ENCODE measurements at regions not wholly inside any gene's neighbourhood (a gene's known extent, or its start where the extent isn't known, plus 50 kb on each side); places are given as distances from the start of the nearest gene placed in this dataset.

- no peaks in the 10 kb centered on the region for H3K9me3 Mint-ChIP-seq
- Histone ChIP-seq H3K9ac (ENCODE audit: extremely low read depth, low read length, poor library complexity, severe bottlenecking) (no peak overlapping the region), H3K27me3 (ENCODE audit: control insufficient read depth, insufficient read depth, low read length, poor library complexity, severe bottlenecking) (no peaks in the 10 kb centered on the region), H3K4me3 (ENCODE audit: low read length) (no peak overlapping the region), H3K4me1 (ENCODE audit: control insufficient read depth, insufficient read depth, low read length) (no peaks in the 10 kb centered on the region), H3K27ac (ENCODE audit: low read depth, low read length) (no peak overlapping the region), H3K36me3 (ENCODE audit: control insufficient read depth, insufficient read depth, low read length) (no peaks in the 10 kb centered on the region), H3K9me3 (ENCODE audit: control insufficient read depth, low read length) (no peaks in the 10 kb centered on the region)
- no peaks in the 10 kb centered on the region for H3K36me3 Mint-ChIP-seq (ENCODE audit: low read depth)
- 80 to 96% methylated on average over 1 to 2 of the region's 2 CpGs for WGBS, 2 experiments (ENCODE audit: insufficient coverage in 1 of 2, insufficient read length in 1 of 2)
- TF ChIP-seq CTCF (conservative IDR thresholded peaks at IDR 0.05): no peak
- H3K4me3 Mint-ChIP-seq: no peak overlapping the region
- DNase-seq: no peak
- H3K4me1 Mint-ChIP-seq: no peaks in the 10 kb centered on the region
- no peak overlapping the region for H3K27ac Mint-ChIP-seq
- no peaks in the 10 kb centered on the region for H3K27me3 Mint-ChIP-seq (ENCODE audit: insufficient read depth)
Measured at GRCh38 chr4:175297965-175298565, 379.9 kb downstream of the ADAM29 start.

- Histone ChIP-seq H3K27me3 (ENCODE audit: control insufficient read depth, insufficient read depth, low read length, poor library complexity, severe bottlenecking) (no peaks in the 10 kb centered on the region), H3K9me3 (ENCODE audit: control insufficient read depth, low read length) (no peaks in the 10 kb centered on the region), H3K4me3 (ENCODE audit: low read length) (no peak overlapping the region), H3K27ac (ENCODE audit: low read depth, low read length) (no peak overlapping the region), H3K36me3 (ENCODE audit: control insufficient read depth, insufficient read depth, low read length) (no peaks in the 10 kb centered on the region), H3K4me1 (ENCODE audit: control insufficient read depth, insufficient read depth, low read length) (no peaks in the 10 kb centered on the region), H3K9ac (ENCODE audit: extremely low read depth, low read length, poor library complexity, severe bottlenecking) (no peak overlapping the region)
- no peak for TF ChIP-seq CTCF (conservative IDR thresholded peaks at IDR 0.05)
- no peak for DNase-seq
- no peak overlapping the region for H3K27ac Mint-ChIP-seq
- no peaks in the 10 kb centered on the region for H3K9me3 Mint-ChIP-seq
- no peaks in the 10 kb centered on the region for H3K27me3 Mint-ChIP-seq (ENCODE audit: insufficient read depth)
- H3K36me3 Mint-ChIP-seq (ENCODE audit: low read depth): no peaks in the 10 kb centered on the region
- H3K4me1 Mint-ChIP-seq: no peaks in the 10 kb centered on the region
- H3K4me3 Mint-ChIP-seq: no peak overlapping the region
Measured at GRCh38 chr4:175306436-175306835, 388.3 kb downstream of the ADAM29 start.

- DNase-seq: no peak
- Histone ChIP-seq H3K36me3 (ENCODE audit: control insufficient read depth, insufficient read depth, low read length) (no peaks in the 10 kb centered on the region), H3K4me1 (ENCODE audit: control insufficient read depth, insufficient read depth, low read length) (no peaks in the 10 kb centered on the region), H3K9me3 (ENCODE audit: control insufficient read depth, low read length) (no peaks in the 10 kb centered on the region), H3K9ac (ENCODE audit: extremely low read depth, low read length, poor library complexity, severe bottlenecking) (no peak overlapping the region), H3K4me3 (ENCODE audit: low read length) (no peak overlapping the region), H3K27ac (ENCODE audit: low read depth, low read length) (no peak overlapping the region), H3K27me3 (ENCODE audit: control insufficient read depth, insufficient read depth, low read length, poor library complexity, severe bottlenecking) (no peaks in the 10 kb centered on the region)
- H3K27me3 Mint-ChIP-seq (ENCODE audit: insufficient read depth): no peaks in the 10 kb centered on the region
- H3K27ac Mint-ChIP-seq: no peak overlapping the region
- WGBS, 2 experiments (ENCODE audit: insufficient coverage in 1 of 2, insufficient read length in 1 of 2): 100% methylated on average over 1 of the region's 1 CpG; no CpG with 5 or more reads in 1 of the 2 experiments
- no peak for TF ChIP-seq CTCF (conservative IDR thresholded peaks at IDR 0.05)
- no peaks in the 10 kb centered on the region for H3K9me3 Mint-ChIP-seq
- no peaks in the 10 kb centered on the region for H3K4me1 Mint-ChIP-seq
- no peaks in the 10 kb centered on the region for H3K36me3 Mint-ChIP-seq (ENCODE audit: low read depth)
- no peak overlapping the region for H3K4me3 Mint-ChIP-seq
Measured at GRCh38 chr4:175307326-175307725, 389.2 kb downstream of the ADAM29 start.

Data from endodermal cell (in vitro differentiated cells).